HL-60/S4 treated with phorbol 12-myristate 13-acetate at 8.2 ng/mL for 4 days and 3 days (cell line): ENCODE measurements at regions not wholly inside any gene's neighbourhood (a gene's known extent, or its start where the extent isn't known, plus 50 kb on each side); places are given as distances from the start of the nearest gene placed in this dataset.

Source experiments
- in situ Hi-C: fragments of 300-500 bp; cut with MboI; formaldehyde crosslinking; loops from 2 replicates; pipeline ENCODE4 v1.15.0; 2022; ENCODE audit warnings: low sequenced_read_pairs

GRCh38 chr3:178146406-178146831, 389.8 kb upstream of the KCNMB2 start:
- in situ Hi-C loops: no loop called here

DNA sequence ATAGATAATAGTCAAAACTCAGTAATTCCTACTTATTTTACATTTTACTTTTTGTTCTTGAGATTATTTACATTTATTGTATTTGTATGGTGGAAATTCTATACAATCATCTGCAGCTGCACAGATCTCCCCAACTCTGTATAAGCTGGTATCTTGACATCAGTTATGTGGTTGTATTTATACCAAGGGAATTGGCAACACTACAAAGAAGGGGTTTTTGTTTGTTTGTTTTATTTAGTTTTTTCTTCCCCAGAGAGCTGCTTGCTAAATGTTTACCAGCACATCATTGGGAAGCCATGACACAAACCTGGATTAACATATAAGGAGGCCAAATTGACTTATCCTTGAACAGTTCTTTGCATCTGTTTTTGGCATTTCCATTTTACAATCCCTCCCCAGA, 389.2 kb upstream of the KCNMB2 start:
- in situ Hi-C loops: no loop called here

- in situ Hi-C loops: no loop called here
These were observed 384.0 kb upstream of the KCNMB2 start for GRCh38 chr3:178152031-178152806.

GRCh38 chr3:178152988-178153387, 383.2 kb upstream of the KCNMB2 start:
- in situ Hi-C loops: no loop called here

GRCh38 chr3:178155521-178155920, 380.7 kb upstream of the KCNMB2 start:
- in situ Hi-C loops: no loop called here

DNA sequence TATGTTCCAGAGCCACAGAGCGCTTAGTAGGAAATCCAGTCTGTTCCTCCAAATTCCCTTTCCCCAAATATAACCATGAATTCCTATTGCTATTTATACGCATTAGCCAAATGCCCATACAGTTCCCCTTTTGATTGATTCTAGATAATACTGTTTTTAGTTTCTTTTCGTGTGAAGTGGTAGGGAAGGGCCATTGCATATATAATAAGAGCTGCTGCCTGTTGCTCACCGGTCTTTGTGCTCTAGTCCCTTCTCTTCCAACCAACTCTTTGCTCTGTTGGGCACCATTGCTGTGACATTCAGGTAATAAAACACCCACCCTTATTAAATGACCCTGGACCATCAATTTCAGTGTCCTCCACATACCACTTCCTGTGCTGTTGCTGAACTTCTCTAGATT, 379.9 kb upstream of the KCNMB2 start:
- in situ Hi-C loops: no loop called here

GRCh38 chr3:178159691-178160220, 376.5 kb upstream of the KCNMB2 start:
- in situ Hi-C loops: no loop called here

DNA sequence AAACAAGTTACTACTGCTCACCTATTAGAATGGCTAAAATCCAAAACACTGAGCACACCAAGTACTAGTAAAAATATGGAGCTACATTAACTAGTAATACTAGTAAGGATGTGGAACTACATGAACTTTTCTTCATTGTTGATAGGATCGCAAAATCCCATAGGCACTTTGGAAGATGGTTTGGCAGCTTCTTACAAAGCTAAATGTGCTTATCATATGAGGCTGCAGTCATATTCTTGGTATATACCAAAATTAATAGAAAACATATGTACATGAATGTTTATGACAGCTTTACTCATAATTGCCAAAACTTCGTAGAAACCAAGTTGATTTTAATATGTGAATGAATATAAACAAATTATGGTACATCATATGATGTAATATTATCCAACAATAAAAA, 366.8 kb upstream of the KCNMB2 start:
- in situ Hi-C loops: no loop called here

DNA sequence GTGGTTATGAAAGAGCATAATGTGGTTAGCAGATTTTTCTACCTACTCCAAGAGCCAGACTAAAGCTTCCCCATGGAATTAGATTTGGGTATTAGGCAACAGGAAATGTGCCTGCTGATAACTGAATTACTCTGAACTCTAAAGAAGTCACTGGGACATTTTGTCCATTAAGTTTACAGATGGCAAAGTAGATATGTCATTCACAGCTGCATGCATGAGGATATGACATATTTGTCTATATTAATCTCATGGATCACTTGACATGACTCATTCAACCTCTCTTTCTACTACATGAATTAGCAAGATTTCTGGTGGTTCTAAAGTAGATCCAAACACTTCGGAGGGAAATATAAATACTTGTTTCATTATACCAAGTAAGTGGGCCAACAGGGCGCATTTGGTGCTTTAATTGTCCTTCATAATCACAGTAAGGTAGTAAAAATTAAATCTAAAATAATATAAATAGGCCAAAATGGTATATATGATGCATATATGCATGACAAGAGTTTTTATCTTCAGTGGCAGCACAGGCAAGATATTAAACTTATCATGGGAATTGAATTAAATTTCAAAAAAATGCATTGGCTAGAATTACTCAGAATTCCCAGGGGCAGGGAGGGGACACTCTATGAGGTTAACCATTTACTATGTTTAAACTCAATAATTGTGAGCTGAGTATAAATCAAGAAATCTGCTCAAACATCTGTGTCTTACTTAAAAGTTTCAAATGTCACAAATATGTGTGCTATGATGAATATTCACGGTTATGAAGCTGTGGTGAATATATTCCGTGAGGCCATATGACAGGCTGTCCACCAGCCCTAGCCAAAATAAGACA, 365.3 kb upstream of the KCNMB2 start:
- in situ Hi-C loops: no loop called here

DNA sequence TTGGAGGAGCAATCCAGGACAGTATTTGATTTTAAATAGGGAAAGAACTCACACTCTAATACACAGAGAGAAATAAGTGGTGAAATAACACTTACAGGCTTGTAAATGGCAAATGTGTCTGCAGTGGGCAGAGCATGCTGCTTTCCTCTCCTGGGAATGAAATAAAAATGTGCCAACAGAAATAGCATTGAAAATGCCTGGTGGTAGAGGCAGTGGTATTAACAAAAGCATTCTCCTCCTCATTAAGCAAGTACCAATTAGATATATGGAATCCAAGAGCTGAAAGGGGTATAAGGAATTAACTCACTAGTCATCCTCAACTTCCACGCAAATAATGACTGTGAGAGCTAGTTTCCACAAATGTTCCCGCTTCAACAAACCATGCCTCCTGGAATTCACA, 364.1 kb upstream of the KCNMB2 start:
- in situ Hi-C loops: no loop called here

DNA sequence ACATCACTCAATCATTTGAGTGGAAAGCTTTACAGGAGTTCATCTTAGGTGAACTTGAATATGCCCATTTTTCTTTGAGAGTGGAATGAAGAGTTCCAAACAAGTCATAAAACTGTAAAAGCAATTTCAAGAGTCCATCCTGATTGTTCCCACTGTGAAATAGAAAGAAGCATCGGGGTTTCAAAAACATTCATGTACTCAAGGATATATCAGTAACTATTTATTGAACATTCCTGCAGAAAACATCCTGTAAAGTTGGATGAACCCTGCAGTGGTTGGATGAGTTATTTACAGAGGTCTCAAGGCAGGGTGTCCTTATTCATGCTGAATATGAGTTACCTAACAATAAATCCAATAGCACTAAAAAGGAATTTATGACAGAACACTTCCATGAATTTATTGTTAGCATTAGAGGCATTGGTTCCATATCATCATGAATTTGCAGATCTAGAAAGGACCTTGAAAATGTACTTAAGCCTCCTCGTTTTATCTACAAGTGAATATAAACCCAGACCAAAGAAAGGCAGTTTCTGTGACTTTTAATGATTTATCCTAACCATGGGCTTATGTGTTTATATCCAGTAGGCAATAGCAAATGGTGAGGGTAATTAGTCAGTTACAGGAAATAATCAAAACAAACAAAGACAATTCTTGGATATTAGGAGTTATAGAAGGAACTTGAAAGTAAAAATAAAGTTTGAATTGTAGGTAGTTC, 361.9 kb upstream of the KCNMB2 start:
- in situ Hi-C loops: no loop called here

GRCh38 chr3:178181088-178181487, 355.1 kb upstream of the KCNMB2 start:
- in situ Hi-C loops: no loop called here

GRCh38 chr3:178181784-178182183, 354.5 kb upstream of the KCNMB2 start:
- in situ Hi-C loops: no loop called here

- in situ Hi-C loops: no loop called here
These were observed 353.9 kb upstream of the KCNMB2 start for GRCh38 chr3:178182337-178182779.

DNA sequence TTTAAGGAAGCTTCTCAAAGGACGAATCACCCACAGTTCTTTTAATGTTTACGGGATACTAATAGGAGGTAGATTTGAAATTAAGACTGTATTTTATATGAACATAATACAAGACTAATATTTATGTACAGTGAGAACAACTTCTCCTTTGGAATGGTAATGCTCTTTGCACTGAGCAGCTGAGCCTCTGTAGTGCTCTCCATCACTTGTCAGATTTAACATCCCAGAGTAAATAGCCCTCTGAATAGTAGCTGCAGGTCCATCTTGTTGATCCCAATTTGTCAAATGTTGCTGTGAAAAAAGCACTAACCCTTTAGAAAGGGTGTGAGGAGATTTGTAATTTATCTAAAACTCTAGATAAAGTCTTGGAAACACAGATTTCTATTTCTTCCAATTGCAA, 351.4 kb upstream of the KCNMB2 start:
- in situ Hi-C loops: no loop called here

DNA sequence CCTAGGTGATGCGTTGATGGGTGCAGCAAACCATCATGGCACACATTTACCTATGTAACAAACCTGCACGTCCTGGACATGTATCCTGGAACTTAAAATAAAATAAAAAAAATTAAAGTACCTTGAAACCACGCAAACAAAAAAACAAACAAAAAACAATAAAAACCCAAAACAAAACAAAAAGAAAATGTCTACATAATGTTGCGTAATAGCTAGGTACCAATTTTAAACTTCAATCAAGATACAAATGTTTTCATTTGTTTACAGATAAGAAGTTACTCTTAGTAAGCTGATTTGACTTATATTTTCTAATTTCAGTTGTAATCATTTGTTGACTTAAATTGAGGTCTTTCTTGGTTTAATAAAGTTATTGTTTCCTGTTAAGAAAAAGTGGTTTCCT, 349.6 kb upstream of the KCNMB2 start:
- in situ Hi-C loops: no loop called here

- in situ Hi-C loops: no loop called here
These were observed 346.4 kb upstream of the KCNMB2 start for GRCh38 chr3:178189854-178190253.

DNA sequence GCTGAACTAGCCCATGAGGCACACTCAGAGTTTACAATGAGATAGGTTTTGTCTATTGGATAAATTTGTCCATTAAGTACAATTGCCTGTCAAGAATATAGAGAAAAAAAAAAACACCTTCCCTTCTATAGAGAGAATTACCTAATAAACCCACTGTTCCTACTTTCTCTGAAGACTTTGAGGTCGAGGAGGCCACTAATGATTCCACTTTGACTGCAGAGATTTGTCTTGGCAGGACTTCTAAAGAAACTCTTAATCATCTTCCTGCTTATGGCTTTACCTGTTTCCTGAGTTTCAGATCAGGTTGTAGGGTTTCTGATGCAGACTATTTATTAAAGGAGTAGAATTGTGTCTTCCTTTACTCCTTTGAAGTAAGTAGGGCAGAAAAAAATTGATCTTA, 342.4 kb upstream of the KCNMB2 start:
- in situ Hi-C loops: no loop called here

DNA sequence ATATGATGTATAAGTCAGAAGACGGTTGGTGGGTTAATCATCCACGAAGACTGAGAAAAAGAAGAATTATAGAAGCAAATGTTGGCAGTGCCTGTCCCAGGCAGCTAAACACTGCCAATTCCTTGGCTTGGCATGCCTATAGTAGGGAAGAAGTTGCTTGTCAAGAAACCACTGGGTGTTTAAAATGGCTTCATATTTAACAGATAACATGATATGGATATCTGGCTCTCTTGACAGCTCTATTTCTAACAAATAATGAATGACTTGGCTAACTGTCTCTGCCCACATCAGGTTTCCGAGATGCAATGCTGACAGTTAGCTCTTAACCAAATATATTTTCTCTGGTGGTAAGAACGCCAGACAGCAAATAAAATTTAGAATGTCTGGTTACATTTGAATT, 341.7 kb upstream of the KCNMB2 start:
- in situ Hi-C loops: no loop called here

- in situ Hi-C loops: no loop called here
These were observed 340.4 kb upstream of the KCNMB2 start for GRCh38 chr3:178195824-178196223.

GRCh38 chr3:178198329-178198728, 337.9 kb upstream of the KCNMB2 start:
- in situ Hi-C loops: no loop called here
